GM12872 (cell line): ENCODE measurements at regions not wholly inside any gene's neighbourhood (a gene's known extent, or its start where the extent isn't known, plus 50 kb on each side); places are given as distances from the start of the nearest gene placed in this dataset.

Experiments
- TF ChIP-seq, protein P1 (sequence below): IDR thresholded peaks from 3 replicates; pipeline ENCODE4 v1.5.1; 2011; ENCODE audit warnings: low read depth, mild to moderate bottlenecking, low read length, moderate library complexity; ENCODE audit not compliant: insufficient read depth

DNA sequence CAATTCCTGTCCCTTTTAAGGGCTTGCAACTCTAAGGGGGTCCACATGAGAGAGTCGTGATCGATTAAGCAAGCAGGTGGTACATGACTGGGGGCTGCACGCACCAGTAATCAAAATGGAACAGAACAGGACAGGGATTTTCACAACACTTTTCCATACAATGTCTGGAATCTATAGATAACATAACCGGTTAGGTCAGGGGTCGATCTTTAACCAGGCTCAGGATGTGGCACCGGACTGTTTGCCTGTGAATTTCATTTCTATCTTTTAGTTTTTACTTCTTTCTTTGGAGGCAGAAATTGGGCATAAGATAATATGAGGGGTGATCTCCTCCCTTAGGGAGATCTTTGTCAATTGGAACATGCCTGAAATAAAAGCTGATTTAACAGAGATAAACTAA, 370.1 kb downstream of the IPMK start:
- TF ChIP-seq, protein P1, sequence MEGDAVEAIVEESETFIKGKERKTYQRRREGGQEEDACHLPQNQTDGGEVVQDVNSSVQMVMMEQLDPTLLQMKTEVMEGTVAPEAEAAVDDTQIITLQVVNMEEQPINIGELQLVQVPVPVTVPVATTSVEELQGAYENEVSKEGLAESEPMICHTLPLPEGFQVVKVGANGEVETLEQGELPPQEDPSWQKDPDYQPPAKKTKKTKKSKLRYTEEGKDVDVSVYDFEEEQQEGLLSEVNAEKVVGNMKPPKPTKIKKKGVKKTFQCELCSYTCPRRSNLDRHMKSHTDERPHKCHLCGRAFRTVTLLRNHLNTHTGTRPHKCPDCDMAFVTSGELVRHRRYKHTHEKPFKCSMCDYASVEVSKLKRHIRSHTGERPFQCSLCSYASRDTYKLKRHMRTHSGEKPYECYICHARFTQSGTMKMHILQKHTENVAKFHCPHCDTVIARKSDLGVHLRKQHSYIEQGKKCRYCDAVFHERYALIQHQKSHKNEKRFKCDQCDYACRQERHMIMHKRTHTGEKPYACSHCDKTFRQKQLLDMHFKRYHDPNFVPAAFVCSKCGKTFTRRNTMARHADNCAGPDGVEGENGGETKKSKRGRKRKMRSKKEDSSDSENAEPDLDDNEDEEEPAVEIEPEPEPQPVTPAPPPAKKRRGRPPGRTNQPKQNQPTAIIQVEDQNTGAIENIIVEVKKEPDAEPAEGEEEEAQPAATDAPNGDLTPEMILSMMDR: no peak

DNA sequence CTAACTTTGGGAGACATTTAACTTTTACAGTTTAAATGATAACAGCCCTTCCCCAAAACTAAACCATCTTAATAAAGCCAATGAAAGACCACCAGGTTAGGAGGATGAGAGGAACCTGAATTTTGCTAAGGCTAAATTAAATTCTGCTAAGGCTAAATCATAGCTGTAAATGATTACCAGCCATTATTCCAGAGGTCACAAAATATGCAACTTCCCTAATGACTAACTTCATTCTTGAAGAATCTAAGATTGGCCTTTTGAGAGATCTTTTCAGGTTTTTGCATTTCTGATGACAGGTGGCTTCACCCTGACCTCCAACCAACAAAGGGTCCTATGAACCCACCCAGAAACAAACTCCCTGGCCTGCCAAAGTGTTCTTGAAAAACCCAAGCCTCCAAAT, 373.3 kb downstream of the IPMK start:
- TF ChIP-seq, protein P1: no peak

GRCh38 chr10:57891201-57892006, 376.3 kb downstream of the IPMK start:
- TF ChIP-seq, protein P1: no peak

DNA sequence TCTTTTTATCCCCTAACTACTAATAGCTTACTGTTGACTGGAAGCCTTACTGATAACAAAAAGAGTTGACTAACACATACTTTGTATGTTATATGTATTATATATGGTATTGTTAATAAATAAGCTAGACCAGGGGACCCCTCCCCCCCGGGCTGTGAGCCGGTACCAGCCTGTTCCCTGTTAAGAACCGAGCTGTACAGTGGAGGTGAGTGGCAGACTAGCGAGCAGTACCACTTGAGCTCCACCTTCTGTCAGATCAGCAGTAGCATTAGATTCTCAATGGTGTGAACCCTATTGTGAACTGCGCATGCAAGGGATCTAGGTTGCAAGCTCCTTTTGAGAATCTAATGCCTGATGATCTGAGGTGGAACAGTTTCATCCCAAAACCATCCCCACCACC, 377.0 kb downstream of the IPMK start:
- TF ChIP-seq, protein P1: no peak

- TF ChIP-seq, protein P1: no peak
These were observed 382.6 kb downstream of the IPMK start for GRCh38 chr10:57884965-57885617.

GRCh38 chr10:57884407-57884806, 383.3 kb downstream of the IPMK start:
- TF ChIP-seq, protein P1: no peak

DNA sequence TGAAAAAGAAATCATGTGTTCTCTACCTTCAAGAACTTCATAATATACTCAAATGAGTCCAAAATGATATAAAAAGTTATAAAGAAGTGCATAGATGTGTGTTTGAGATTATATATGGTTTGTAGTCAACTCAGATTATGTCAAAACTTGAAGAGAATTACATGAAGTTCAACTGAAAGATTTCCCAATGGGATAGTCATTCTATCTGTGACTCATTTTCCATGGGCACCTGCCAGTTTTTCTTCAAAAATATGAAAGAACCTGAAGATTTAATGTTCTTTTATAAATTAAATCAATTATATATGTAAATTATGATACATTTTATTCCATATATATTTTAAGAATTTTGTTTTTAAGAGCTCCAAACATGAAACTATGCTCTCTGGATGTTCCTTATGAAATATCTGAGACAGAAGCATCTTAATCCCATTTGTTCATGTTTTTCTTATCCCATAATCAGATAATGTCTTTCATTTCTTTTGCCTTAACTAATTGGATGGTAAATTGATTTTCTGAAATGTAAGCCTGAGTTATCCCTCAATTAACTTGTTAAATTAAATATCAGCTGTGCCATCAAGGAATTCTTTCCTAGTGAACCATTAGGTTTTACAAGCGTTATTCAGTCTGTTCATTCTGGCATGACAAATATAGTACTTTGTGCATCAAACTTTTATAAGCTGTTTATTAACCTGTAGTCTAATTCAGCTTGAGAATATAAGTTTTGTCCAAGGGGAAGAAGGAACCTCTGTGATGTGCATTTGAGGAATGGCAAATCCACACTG, 387.1 kb downstream of the IPMK start:
- TF ChIP-seq, protein P1: no peak
